H1 (cell line): ENCODE measurements at regions not wholly inside any gene's neighbourhood (a gene's known extent, or its start where the extent isn't known, plus 50 kb on each side); places are given as distances from the start of the nearest gene placed in this dataset.

Source experiments
- CTCF ChIA-PET: fragments of 300-600 bp; sonication (Branson Sonifier 250); formaldehyde crosslinking; loops from one replicate; lab custom pipeline; 2021; ENCODE audit not compliant: partially characterized antibody; lab: Charles Lee
- POLR2A ChIA-PET: fragments of 300-600 bp; sonication (Branson Sonifier 250); formaldehyde crosslinking; loops from one replicate; lab custom pipeline; 2021; ENCODE audit warnings: inconsistent platforms; ENCODE audit not compliant: partially characterized antibody; lab: Charles Lee
- DNase-seq, 2 experiments: peaks; one replicate each; pipeline versions ENCODE4 v3.0.0 to v3.0.0-alpha.2; 2010 to 2022; ENCODE audit warnings: low spot score in 2 of 2, low read depth in 1 of 2, mixed read lengths in 1 of 2
- FAIRE-seq: peaks from 2 replicates; lab custom pipeline; 2011; peaks lifted over from hg19 to GRCh38; lab: Jason Lieb, UNC
- H2AFZ ChIP-seq: 2 replicates; pipeline ENCODE4 v1.8.1; 2012; ENCODE audit warnings: low read length, inconsistent platforms
- H2AK5ac ChIP-seq: 2 replicates; pipeline ENCODE4 v1.6.1; 2013; ENCODE audit warnings: low read depth, low read length
- H2BK120ac ChIP-seq: replicated peaks from 2 replicates; pipeline ENCODE3; 2013; ENCODE audit warnings: low read depth, low read length, inconsistent platforms
- H2BK12ac ChIP-seq: 2 replicates; pipeline ENCODE4 v1.6.1; 2013; ENCODE audit warnings: low read depth, low read length
- H2BK15ac ChIP-seq: 2 replicates; pipeline ENCODE4 v1.6.1; 2013; ENCODE audit warnings: low read length
- H2BK20ac ChIP-seq: 2 replicates; pipeline ENCODE4 v1.6.1; 2013; ENCODE audit warnings: low read length
- H2BK5ac ChIP-seq: 2 replicates; pipeline ENCODE4 v1.6.1; 2013; ENCODE audit warnings: low read depth, low read length
- H3K14ac ChIP-seq: 2 replicates; pipeline ENCODE4 v1.6.1; 2013; ENCODE audit warnings: inconsistent platforms; ENCODE audit not compliant: insufficient read length
- H3K18ac ChIP-seq: 2 replicates; pipeline ENCODE4 v1.6.1; 2013; ENCODE audit warnings: low read length; ENCODE audit errors: extremely low read depth
- H3K23ac ChIP-seq: 2 replicates; pipeline ENCODE4 v1.6.1; 2013; ENCODE audit warnings: inconsistent platforms; ENCODE audit not compliant: insufficient read length
- H3K23me2 ChIP-seq: 2 replicates; pipeline ENCODE4 v1.6.1; 2013; ENCODE audit warnings: low read depth, low read length
- H3K27ac ChIP-seq: 2 replicates; pipeline ENCODE4 v1.6.1; 2011; ENCODE audit warnings: low read depth, low read length, inconsistent platforms
- H3K27me3 ChIP-seq, 4 experiments: replicated peaks in 1 of 4; 1 replicate in 1 of 4; 2 replicates in 3 of 4; pipeline versions ENCODE4 v1.6.1 to v1.8.1; 2011 to 2013; ENCODE audit warnings: low read length in 3 of 4, mild to moderate bottlenecking in 3 of 4, inconsistent platforms in 2 of 4, mixed read lengths in 2 of 4, moderate library complexity in 1 of 4; ENCODE audit not compliant: control insufficient read depth in 3 of 4, insufficient read depth in 3 of 4; ENCODE audit errors: extremely low read depth in 1 of 4
- H3K36me3 ChIP-seq, 4 experiments: 2 replicates each; pipeline versions ENCODE4 v1.6.1 to v1.8.1; 2011 to 2013; ENCODE audit warnings: mild to moderate bottlenecking in 4 of 4, low read length in 3 of 4, moderate library complexity in 2 of 4, control low read depth in 1 of 4, inconsistent platforms in 1 of 4; ENCODE audit not compliant: insufficient read depth in 4 of 4, control insufficient read depth in 2 of 4
- H3K4ac ChIP-seq: replicated peaks from 2 replicates; pipeline ENCODE3; 2013; ENCODE audit warnings: low read length, low read depth, mixed read lengths, inconsistent platforms; ENCODE audit not compliant: insufficient read length
- H3K4me1 ChIP-seq, 4 experiments: replicated peaks in 1 of 4; 1 replicate in 1 of 4; 2 replicates in 3 of 4; pipeline versions ENCODE4 v1.6.1 to v1.8.1; 2011 to 2013; ENCODE audit warnings: low read length in 3 of 4, inconsistent platforms in 2 of 4, mixed read lengths in 1 of 4; ENCODE audit not compliant: insufficient read depth in 4 of 4, control insufficient read depth in 3 of 4
- H3K4me2 ChIP-seq, 2 experiments: 2 replicates each; pipeline versions ENCODE4 v1.6.1 to v1.8.1; 2011 to 2013; ENCODE audit warnings: low read depth in 2 of 2, low read length in 2 of 2, control low read depth in 1 of 2, inconsistent platforms in 1 of 2, mild to moderate bottlenecking in 1 of 2; ENCODE audit not compliant: insufficient read depth in 1 of 2
- H3K4me3 ChIP-seq, 4 experiments: fragments of 200-600, 300-600 bp in 1 of 4; sonication (generic), shearing (Covaris generic), sonication (Bioruptor Twin) in 1 of 4; 2 replicates each; pipeline versions ENCODE4 v1.5.1 to v1.8.1; 2011 to 2016; ENCODE audit warnings: low read length in 4 of 4, low read depth in 3 of 4, control low read depth in 2 of 4, inconsistent platforms in 2 of 4, mild to moderate bottlenecking in 2 of 4, mixed read lengths in 1 of 4, moderate library complexity in 1 of 4; ENCODE audit not compliant: insufficient read depth in 2 of 4; ENCODE audit errors: extremely low read depth in 1 of 4
- H3K56ac ChIP-seq: replicated peaks from 2 replicates; pipeline ENCODE3; 2013; ENCODE audit warnings: low read depth, mild to moderate bottlenecking, mixed read lengths, low read length, inconsistent platforms; ENCODE audit not compliant: insufficient read length
- H3K79me1 ChIP-seq: 2 replicates; pipeline ENCODE4 v1.6.1; 2013; ENCODE audit warnings: low read depth, low read length, control low read depth
- H3K79me2 ChIP-seq, 2 experiments: 2 replicates each; pipeline versions ENCODE4 v1.6.1 to v1.8.1; 2012 to 2013; ENCODE audit warnings: low read length in 2 of 2, mild to moderate bottlenecking in 2 of 2, inconsistent platforms in 1 of 2; ENCODE audit not compliant: insufficient read depth in 2 of 2, control insufficient read depth in 1 of 2
- H3K9ac ChIP-seq, 4 experiments: replicated peaks in 1 of 4; 1 replicate in 1 of 4; 2 replicates in 3 of 4; pipeline versions ENCODE4 v1.6.1 to v1.8.1; 2011 to 2013; ENCODE audit warnings: low read depth in 3 of 4, low read length in 3 of 4, control low read depth in 2 of 4, mild to moderate bottlenecking in 2 of 4, moderate library complexity in 2 of 4, inconsistent platforms in 1 of 4; ENCODE audit errors: extremely low read depth in 1 of 4
- H3K9me3 ChIP-seq, 2 experiments: 2 replicates each; pipeline versions ENCODE4 v1.6.1 to v1.8.1; 2012 to 2013; ENCODE audit warnings: mild to moderate bottlenecking in 2 of 2, moderate library complexity in 2 of 2, control low read depth in 1 of 2, inconsistent platforms in 1 of 2, low read depth in 1 of 2, low read length in 1 of 2, mixed read lengths in 1 of 2; ENCODE audit not compliant: insufficient read depth in 2 of 2
- H4K20me1 ChIP-seq, 2 experiments: replicated peaks in 1 of 2; 2 replicates each; pipeline versions ENCODE3 to v1.8.1; 2011 to 2013; ENCODE audit warnings: inconsistent platforms in 2 of 2, low read length in 2 of 2, mild to moderate bottlenecking in 1 of 2; ENCODE audit not compliant: insufficient read depth in 2 of 2, control insufficient read depth in 1 of 2
- H4K5ac ChIP-seq: 2 replicates; pipeline ENCODE4 v1.6.1; 2013; ENCODE audit warnings: low read length, low read depth, mixed read lengths, inconsistent platforms; ENCODE audit not compliant: insufficient read length
- H4K8ac ChIP-seq: 2 replicates; pipeline ENCODE4 v1.8.0; 2013; ENCODE audit warnings: mild to moderate bottlenecking, moderate library complexity, low read length, inconsistent platforms; ENCODE audit not compliant: insufficient read depth; ENCODE audit errors: extremely low read depth
- H4K91ac ChIP-seq: replicated peaks from 2 replicates; pipeline ENCODE3; 2013; ENCODE audit warnings: low read length, mixed read lengths, inconsistent platforms; ENCODE audit not compliant: insufficient read length
- CREB1 ChIP-seq: IDR thresholded peaks from 2 replicates; pipeline ENCODE4 v1.6.1; 2012; ENCODE audit warnings: inconsistent platforms
- WGBS, 2 experiments: shearing (Covaris generic) in 1 of 2; methylation state at CpG; one replicate each; pipeline versions ENCODE4 v1.1.6 to v1.1.7; 2013 to 2015; ENCODE audit warnings: low lambda C conversion rate in 2 of 2, mixed read lengths in 2 of 2, inconsistent platforms in 1 of 2, low coverage in 1 of 2, missing lambda C conversion rate in 1 of 2; ENCODE audit not compliant: insufficient replicate concordance in 2 of 2, insufficient coverage in 1 of 2, insufficient read length in 1 of 2; ENCODE audit errors: extremely low coverage in 1 of 2, missing lambda C conversion rate in 1 of 2; 5-methylcytosine and 5-hydroxymethylcytosine counted together

GRCh38 chr3:65039754-65040210 is 352.0 kb upstream of the ADAMTS9 start:
- WGBS, 2 experiments: 88% methylated on average over 6 of the region's 6 CpGs; no CpG with 5 or more reads in 1 of the 2 experiments
- no peak overlapping the region for H4K5ac ChIP-seq
- H2BK15ac ChIP-seq: no peak overlapping the region
- H2BK20ac ChIP-seq: no peak overlapping the region
- H3K56ac ChIP-seq: no peak overlapping the region
- no peak overlapping the region for H2BK5ac ChIP-seq
- H3K23ac ChIP-seq: no peak overlapping the region
- H3K27ac ChIP-seq: no peak overlapping the region
- H4K91ac ChIP-seq: no peak overlapping the region
- ChIA-PET POLR2A (no interaction called here), CTCF (no interaction called here)
- H3K4me1 ChIP-seq: no peaks in the 10 kb centered on the region
- H4K8ac ChIP-seq: no peak overlapping the region
- no peaks in the 10 kb centered on the region for H3K79me1 ChIP-seq
- no peak for TF ChIP-seq CREB1
- H3K79me2 ChIP-seq: no peaks in the 10 kb centered on the region
- no peak overlapping the region for H3K18ac ChIP-seq
- H3K14ac ChIP-seq: no peak overlapping the region
- no peak for FAIRE-seq
- DNase-seq: no peak
- H2BK12ac ChIP-seq: peak overlapping the region; percentile 56; the same call in 1 of the 2 replicates
- no peaks in the 10 kb centered on the region for H3K23me2 ChIP-seq
- H3K27me3 ChIP-seq: no peaks in the 10 kb centered on the region
- H3K4me2 ChIP-seq: no peak overlapping the region
- no peak overlapping the region for H2BK120ac ChIP-seq
- H2AK5ac ChIP-seq: no peak overlapping the region
- H3K36me3 ChIP-seq: no peaks in the 10 kb centered on the region
- H3K9me3 ChIP-seq: no peaks in the 10 kb centered on the region
- H3K4ac ChIP-seq: no peak overlapping the region
- peak overlapping the region; percentile 62; the same call in 1 of the 2 replicates for H2AFZ ChIP-seq
- no peaks in the 10 kb centered on the region for H4K20me1 ChIP-seq
- H3K4me3 ChIP-seq: no peak overlapping the region
- H3K9ac ChIP-seq: no peak overlapping the region
